ENCODE measurements at regions not wholly inside any gene's neighbourhood (a gene's known extent, or its start where the extent isn't known, plus 50 kb on each side); places are given as distances from the start of the nearest gene placed in this dataset.

DNA sequence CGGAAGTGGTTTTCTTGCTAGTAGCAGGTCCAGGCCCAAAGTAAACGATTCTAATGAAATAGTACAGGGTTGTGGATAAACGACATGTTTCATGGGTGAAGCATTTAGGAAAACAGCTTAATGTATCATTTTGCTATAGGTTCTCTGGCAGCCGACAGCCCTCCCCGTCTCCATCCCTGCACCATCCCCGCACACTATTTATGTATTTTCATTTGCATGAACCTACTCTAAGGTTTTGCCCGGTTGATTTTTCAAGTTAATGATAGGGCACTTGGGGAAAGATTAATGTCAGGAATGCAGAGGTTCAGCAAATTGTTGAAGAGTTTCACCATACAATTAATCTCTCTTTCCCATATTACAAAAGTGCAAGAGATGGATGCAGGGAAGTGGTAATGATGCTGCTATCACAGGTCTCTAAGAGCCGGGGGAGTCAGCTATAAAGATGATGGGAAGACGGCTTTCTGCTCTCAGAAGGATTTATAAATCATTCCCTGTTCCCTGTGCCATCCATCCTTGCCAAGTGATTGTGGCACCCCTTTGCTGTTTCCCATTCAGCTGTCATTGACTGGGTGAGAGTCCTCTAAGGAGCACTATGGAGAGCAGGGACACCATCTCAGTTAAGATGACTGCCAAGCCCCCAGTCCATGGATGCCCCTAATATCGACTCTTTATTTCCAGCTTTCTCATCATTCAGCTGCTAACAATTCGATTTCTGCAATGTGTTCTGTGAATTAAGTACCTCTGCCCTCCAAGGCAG is 186.3 kb downstream of the IRS2 start:
- Mint-ChIP-seq H3K9me3 (no peaks in the 10 kb centered on the region), H3K27ac (ENCODE audit: unreplicated experiment) (no peak overlapping the region), H3K27me3 (ENCODE audit: low read depth) (no peaks in the 10 kb centered on the region), H3K4me3 (no peak overlapping the region), H3K36me3 (ENCODE audit: low read depth) (peaks cover 2% of the 10 kb centered on the region), H3K4me1 (no peaks in the 10 kb centered on the region)
- TF ChIP-seq, protein P1, sequence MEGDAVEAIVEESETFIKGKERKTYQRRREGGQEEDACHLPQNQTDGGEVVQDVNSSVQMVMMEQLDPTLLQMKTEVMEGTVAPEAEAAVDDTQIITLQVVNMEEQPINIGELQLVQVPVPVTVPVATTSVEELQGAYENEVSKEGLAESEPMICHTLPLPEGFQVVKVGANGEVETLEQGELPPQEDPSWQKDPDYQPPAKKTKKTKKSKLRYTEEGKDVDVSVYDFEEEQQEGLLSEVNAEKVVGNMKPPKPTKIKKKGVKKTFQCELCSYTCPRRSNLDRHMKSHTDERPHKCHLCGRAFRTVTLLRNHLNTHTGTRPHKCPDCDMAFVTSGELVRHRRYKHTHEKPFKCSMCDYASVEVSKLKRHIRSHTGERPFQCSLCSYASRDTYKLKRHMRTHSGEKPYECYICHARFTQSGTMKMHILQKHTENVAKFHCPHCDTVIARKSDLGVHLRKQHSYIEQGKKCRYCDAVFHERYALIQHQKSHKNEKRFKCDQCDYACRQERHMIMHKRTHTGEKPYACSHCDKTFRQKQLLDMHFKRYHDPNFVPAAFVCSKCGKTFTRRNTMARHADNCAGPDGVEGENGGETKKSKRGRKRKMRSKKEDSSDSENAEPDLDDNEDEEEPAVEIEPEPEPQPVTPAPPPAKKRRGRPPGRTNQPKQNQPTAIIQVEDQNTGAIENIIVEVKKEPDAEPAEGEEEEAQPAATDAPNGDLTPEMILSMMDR (conservative IDR thresholded peaks at IDR 0.05): no peak
- no peak for DNase-seq (ENCODE audit: low read depth, low spot score)

DNA sequence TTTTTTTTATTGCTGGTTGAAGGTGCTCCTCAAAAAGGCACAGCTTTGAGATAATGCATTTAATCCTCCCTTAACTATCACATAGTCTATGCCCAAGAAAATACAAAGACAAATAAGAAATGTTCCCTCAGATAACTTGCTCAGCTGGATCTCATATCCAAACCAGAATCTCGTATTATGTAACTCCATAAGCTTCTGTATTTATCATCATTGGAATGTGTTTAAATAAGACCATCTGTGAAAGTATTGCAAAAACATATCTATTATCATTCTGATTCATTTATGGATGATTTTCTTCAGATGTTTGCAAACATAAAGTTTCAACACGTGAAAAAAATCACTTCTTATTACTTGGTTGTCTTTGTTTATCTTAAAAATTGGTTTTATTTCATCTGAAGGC is 190.9 kb downstream of the IRS2 start:
- H3K4me1 Mint-ChIP-seq: peaks cover 3% of the 10 kb centered on the region
- H3K9me3 Mint-ChIP-seq: peaks cover 3% of the 10 kb centered on the region
- H3K27ac Mint-ChIP-seq (ENCODE audit: unreplicated experiment): no peak overlapping the region
- no peak for DNase-seq (ENCODE audit: low read depth, low spot score)
- no peaks in the 10 kb centered on the region for H3K36me3 Mint-ChIP-seq (ENCODE audit: low read depth)
- H3K4me3 Mint-ChIP-seq: no peak overlapping the region
- H3K27me3 Mint-ChIP-seq (ENCODE audit: low read depth): no peaks in the 10 kb centered on the region
- TF ChIP-seq, protein P1 (conservative IDR thresholded peaks at IDR 0.05): no peak

DNA sequence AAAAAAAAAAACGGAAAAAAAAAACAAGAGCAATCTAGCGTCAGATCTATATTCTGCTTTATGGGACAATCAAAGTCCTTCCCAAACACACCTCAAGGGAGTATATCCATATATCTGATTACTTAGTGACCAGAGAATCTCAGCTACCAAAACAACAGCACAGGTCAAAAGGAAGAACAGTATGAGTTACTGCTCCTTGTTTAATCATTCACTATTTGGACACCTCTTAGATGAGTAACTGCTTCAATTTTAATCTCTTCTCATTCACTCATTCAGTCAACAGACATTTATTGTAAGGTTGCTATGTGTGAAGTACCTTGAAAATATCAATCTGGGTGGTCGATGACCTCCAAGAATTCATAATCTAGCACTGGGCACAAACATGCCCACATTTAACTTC is 193.2 kb downstream of the IRS2 start:
- DNase-seq (ENCODE audit: low read depth, low spot score): no peak
- Mint-ChIP-seq H3K27me3 (ENCODE audit: low read depth) (no peaks in the 10 kb centered on the region), H3K9me3 (peaks cover 6% of the 10 kb centered on the region), H3K36me3 (ENCODE audit: low read depth) (no peaks in the 10 kb centered on the region), H3K27ac (ENCODE audit: unreplicated experiment) (no peak overlapping the region), H3K4me3 (no peak overlapping the region), H3K4me1 (peaks cover 3% of the 10 kb centered on the region)
- TF ChIP-seq, protein P1 (conservative IDR thresholded peaks at IDR 0.05): no peak

DNA sequence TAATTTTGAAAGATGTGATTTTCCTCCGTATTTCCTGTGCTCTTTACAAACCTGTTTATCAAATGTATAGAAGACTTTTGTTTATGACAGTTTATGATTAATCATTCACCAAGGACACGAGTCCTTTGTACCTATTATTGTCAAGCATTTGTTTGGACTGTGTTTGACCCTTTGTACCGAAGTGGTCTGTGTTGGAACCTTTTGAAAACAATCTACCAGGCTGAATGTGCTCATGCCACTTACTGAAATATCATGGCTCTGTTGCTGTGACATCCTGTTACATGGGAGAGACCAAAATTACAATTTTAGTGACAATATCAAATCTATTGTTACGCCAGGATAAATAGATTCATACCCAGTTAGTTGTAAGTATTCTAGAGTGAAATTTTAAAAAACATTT is 193.6 kb downstream of the IRS2 start:
- peaks cover 6% of the 10 kb centered on the region for H3K9me3 Mint-ChIP-seq
- peaks cover 3% of the 10 kb centered on the region for H3K4me1 Mint-ChIP-seq
- H3K27ac Mint-ChIP-seq (ENCODE audit: unreplicated experiment): no peak overlapping the region
- no peaks in the 10 kb centered on the region for H3K36me3 Mint-ChIP-seq (ENCODE audit: low read depth)
- DNase-seq (ENCODE audit: low read depth, low spot score): no peak
- H3K4me3 Mint-ChIP-seq: no peak overlapping the region
- TF ChIP-seq, protein P1 (conservative IDR thresholded peaks at IDR 0.05): no peak
- no peaks in the 10 kb centered on the region for H3K27me3 Mint-ChIP-seq (ENCODE audit: low read depth)

DNA sequence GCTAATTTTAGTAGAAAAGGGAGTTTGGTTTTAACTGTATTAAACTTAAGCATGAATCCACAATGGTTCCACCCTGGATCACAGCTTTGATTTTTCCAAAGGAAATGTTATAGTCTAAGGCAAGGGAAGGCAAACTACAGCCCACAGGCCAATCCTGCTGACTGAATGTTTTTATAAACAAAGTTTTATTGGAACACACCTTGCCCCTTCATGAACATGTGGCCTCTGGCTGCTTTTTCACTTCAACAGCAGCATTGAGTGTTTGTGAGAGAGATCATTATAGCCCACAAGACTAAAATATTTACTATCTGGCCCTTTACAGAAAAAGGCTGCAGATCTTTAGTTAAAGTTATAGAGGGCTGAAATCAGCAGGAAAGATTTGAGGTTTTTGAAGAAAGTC is 198.7 kb downstream of the IRS2 start:
- Mint-ChIP-seq H3K4me3 (no peak overlapping the region), H3K9me3 (peaks cover 9% of the 10 kb centered on the region), H3K27me3 (ENCODE audit: low read depth) (no peaks in the 10 kb centered on the region), H3K27ac (ENCODE audit: unreplicated experiment) (no peak overlapping the region), H3K4me1 (peaks cover 6% of the 10 kb centered on the region), H3K36me3 (ENCODE audit: low read depth) (no peaks in the 10 kb centered on the region)
- TF ChIP-seq, protein P1 (conservative IDR thresholded peaks at IDR 0.05): no peak
- DNase-seq (ENCODE audit: low read depth, low spot score): no peak

All from neural crest cell (in vitro differentiated cells).